ENCODE measurements at regions not wholly inside any gene's neighbourhood (a gene's known extent, or its start where the extent isn't known, plus 50 kb on each side); places are given as distances from the start of the nearest gene placed in this dataset.

- no peaks in the 10 kb centered on the region for H3K36me3 ChIP-seq (ENCODE audit: control insufficient read depth in 4 of 4, insufficient read depth in 4 of 4, low read length in 4 of 4)
- H3K9me3 ChIP-seq (ENCODE audit: control insufficient read depth in 4 of 4, insufficient read depth in 3 of 4, low read length in 3 of 4) = peaks cover 0 to 4% (median 0%) of the 10 kb centered on the region in 4 donors
- H3K9ac ChIP-seq (ENCODE audit: insufficient read depth in 1 of 2, low read length in 2 of 2) = no peak overlapping the region
- DNase-seq (no peak), ATAC-seq (ENCODE audit: insufficient read depth, low FRiP score) (no peak)
- no peak overlapping the region for H3K4me3 ChIP-seq
- 72 to 88% methylated on average over 5 of the region's 5 CpGs for WGBS, 2 donors
- no peaks in the 10 kb centered on the region for H3K27me3 ChIP-seq (ENCODE audit: control insufficient read depth in 3 of 3, insufficient read depth in 3 of 3, low read length in 2 of 3)
- no peak overlapping the region for H3K27ac ChIP-seq (ENCODE audit: low read depth in 1 of 2, low read length in 1 of 2)
- TF ChIP-seq CTCF (IDR thresholded peaks at IDR 0.05; ENCODE audit: control extremely low read depth, extremely low read depth) = no peak
- H3K4me1 ChIP-seq (ENCODE audit: control insufficient read depth in 5 of 5, insufficient read depth in 5 of 5, low read length in 5 of 5) = peaks cover 0 to 17% (median 0%) of the 10 kb centered on the region in 5 donors
Observed at GRCh38 chr16:73434621-73435020, 386.7 kb upstream of the ZFHX3 start.

- no peak overlapping the region for H3K27ac ChIP-seq (ENCODE audit: low read depth in 1 of 2, low read length in 1 of 2)
- no peaks in the 10 kb centered on the region for H3K27me3 ChIP-seq (ENCODE audit: control insufficient read depth in 3 of 3, insufficient read depth in 3 of 3, low read length in 2 of 3)
- ATAC-seq (ENCODE audit: insufficient read depth, low FRiP score) (no peak), DNase-seq (no peak)
- no peak overlapping the region for H3K4me3 ChIP-seq
- WGBS, 2 donors = 70 to 76% methylated on average over 16 of the region's 16 CpGs
- peaks cover 0 to 4% (median 0%) of the 10 kb centered on the region in 4 donors for H3K9me3 ChIP-seq (ENCODE audit: control insufficient read depth in 4 of 4, insufficient read depth in 3 of 4, low read length in 3 of 4)
- no peak overlapping the region for H3K9ac ChIP-seq (ENCODE audit: insufficient read depth in 1 of 2, low read length in 2 of 2)
- H3K4me1 ChIP-seq (ENCODE audit: control insufficient read depth in 5 of 5, insufficient read depth in 5 of 5, low read length in 5 of 5) = peaks cover 0 to 13% (median 0%) of the 10 kb centered on the region in 5 donors
- H3K36me3 ChIP-seq (ENCODE audit: control insufficient read depth in 4 of 4, insufficient read depth in 4 of 4, low read length in 4 of 4) = no peaks in the 10 kb centered on the region
- TF ChIP-seq CTCF (IDR thresholded peaks at IDR 0.05; ENCODE audit: control extremely low read depth, extremely low read depth) = no peak
Observed at GRCh38 chr16:73433731-73434307, 385.9 kb upstream of the ZFHX3 start.

GRCh38 chr16:73432850-73433730 is 385.2 kb upstream of the ZFHX3 start:
- ATAC-seq (ENCODE audit: insufficient read depth, low FRiP score) (no peak), DNase-seq (peak; percentile 53 to 66 (median 53))
- Histone ChIP-seq H3K9ac (ENCODE audit: insufficient read depth in 1 of 2, low read length in 2 of 2) (no peak overlapping the region), H3K27me3 (ENCODE audit: control insufficient read depth in 3 of 3, insufficient read depth in 3 of 3, low read length in 2 of 3) (no peaks in the 10 kb centered on the region), H3K4me3 (no peak overlapping the region), H3K27ac (ENCODE audit: low read depth in 1 of 2, low read length in 1 of 2) (no peak overlapping the region), H3K36me3 (ENCODE audit: control insufficient read depth in 4 of 4, insufficient read depth in 4 of 4, low read length in 4 of 4) (no peaks in the 10 kb centered on the region), H3K4me1 (ENCODE audit: control insufficient read depth in 5 of 5, insufficient read depth in 5 of 5, low read length in 5 of 5) (peaks cover 0 to 13% (median 0%) of the 10 kb centered on the region in 5 donors), H3K9me3 (ENCODE audit: control insufficient read depth in 4 of 4, insufficient read depth in 3 of 4, low read length in 3 of 4) (peaks cover 0 to 4% (median 0%) of the 10 kb centered on the region in 4 donors)
- WGBS, 2 donors = 65 to 72% methylated on average over 13 of the region's 13 CpGs
- no peak for TF ChIP-seq CTCF (IDR thresholded peaks at IDR 0.05; ENCODE audit: control extremely low read depth, extremely low read depth)

Measured in lung (tissue), 11 donors.